ENCODE measurements at regions not wholly inside any gene's neighbourhood (a gene's known extent, or its start where the extent isn't known, plus 50 kb on each side); places are given as distances from the start of the nearest gene placed in this dataset.
A peak's percentile ranks its signal among the peaks of the same experiment; 100 is the strongest.
"Not testable (repeated sequence)": the region's sequence is repeated elsewhere in the genome, so short reads cannot be mapped to it uniquely, and the experiment has no call there.

- WGBS, 2 donors: 92 to 96% methylated on average over 8 of the region's 8 CpGs
- DNase-seq (ENCODE audit: low spot score in 2 of 2): no peak
- TF ChIP-seq, protein P1, sequence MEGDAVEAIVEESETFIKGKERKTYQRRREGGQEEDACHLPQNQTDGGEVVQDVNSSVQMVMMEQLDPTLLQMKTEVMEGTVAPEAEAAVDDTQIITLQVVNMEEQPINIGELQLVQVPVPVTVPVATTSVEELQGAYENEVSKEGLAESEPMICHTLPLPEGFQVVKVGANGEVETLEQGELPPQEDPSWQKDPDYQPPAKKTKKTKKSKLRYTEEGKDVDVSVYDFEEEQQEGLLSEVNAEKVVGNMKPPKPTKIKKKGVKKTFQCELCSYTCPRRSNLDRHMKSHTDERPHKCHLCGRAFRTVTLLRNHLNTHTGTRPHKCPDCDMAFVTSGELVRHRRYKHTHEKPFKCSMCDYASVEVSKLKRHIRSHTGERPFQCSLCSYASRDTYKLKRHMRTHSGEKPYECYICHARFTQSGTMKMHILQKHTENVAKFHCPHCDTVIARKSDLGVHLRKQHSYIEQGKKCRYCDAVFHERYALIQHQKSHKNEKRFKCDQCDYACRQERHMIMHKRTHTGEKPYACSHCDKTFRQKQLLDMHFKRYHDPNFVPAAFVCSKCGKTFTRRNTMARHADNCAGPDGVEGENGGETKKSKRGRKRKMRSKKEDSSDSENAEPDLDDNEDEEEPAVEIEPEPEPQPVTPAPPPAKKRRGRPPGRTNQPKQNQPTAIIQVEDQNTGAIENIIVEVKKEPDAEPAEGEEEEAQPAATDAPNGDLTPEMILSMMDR (IDR thresholded peaks at IDR 0.05): no peak
- TF ChIP-seq POLR2A (IDR thresholded peaks at IDR 0.05): no peak
- intact Hi-C loops (cut with DNase I; ENCODE audit: low total_unique reads): no loop called here
- no peak overlapping the region for H3K4me3 ChIP-seq (ENCODE audit: low read depth, poor library complexity, severe bottlenecking)
Measured at GRCh38 chr7:4603843-4604231, 78.3 kb upstream of the FOXK1 start.

GRCh38 chr7:4604456-4604940, 77.6 kb upstream of the FOXK1 start:
- H3K4me3 ChIP-seq (ENCODE audit: low read depth, poor library complexity, severe bottlenecking): no peak overlapping the region
- intact Hi-C loops (cut with DNase I; ENCODE audit: low total_unique reads): no loop called here
- TF ChIP-seq, protein P1 (IDR thresholded peaks at IDR 0.05): no peak
- TF ChIP-seq POLR2A (IDR thresholded peaks at IDR 0.05): no peak
- whole genome bisulfite sequencing, 2 donors: 86 to 87% methylated on average over 14 to 16 of the region's 16 CpGs
- no peak for DNase-seq (ENCODE audit: low spot score in 2 of 2)

DNA sequence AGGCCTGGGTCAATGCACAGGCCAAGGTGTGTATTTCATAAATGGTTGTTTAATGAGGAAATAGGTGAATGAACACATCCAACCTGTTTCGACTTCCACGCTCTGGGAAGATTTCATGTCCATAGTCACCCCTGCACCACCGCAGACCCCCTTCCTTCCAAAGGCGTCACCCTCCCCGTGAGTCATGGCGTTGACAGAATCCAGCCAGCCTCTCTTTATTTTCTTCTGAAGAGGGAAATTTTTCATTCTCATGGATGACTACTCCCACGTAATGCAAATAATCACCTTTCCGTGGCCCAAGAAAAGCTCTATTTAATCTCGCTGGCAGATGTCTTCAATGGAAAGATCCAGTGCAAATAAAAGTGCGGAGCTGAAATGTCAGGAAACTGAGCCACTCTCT, 75.3 kb upstream of the FOXK1 start:
- no peak for TF ChIP-seq POLR2A (IDR thresholded peaks at IDR 0.05)
- TF ChIP-seq, protein P1 (IDR thresholded peaks at IDR 0.05): no peak
- no peak for DNase-seq (ENCODE audit: low spot score in 2 of 2)
- no peak overlapping the region for H3K4me3 ChIP-seq (ENCODE audit: low read depth, poor library complexity, severe bottlenecking)
- intact Hi-C loops (cut with DNase I; ENCODE audit: low total_unique reads): no loop called here
- 86 to 87% methylated on average over 10 of the region's 10 CpGs for WGBS, 2 donors

GRCh38 chr7:4607311-4607729, 74.8 kb upstream of the FOXK1 start:
- intact Hi-C loops (cut with DNase I; ENCODE audit: low total_unique reads): no loop called here
- DNase-seq (ENCODE audit: low spot score in 2 of 2): no peak
- no peak overlapping the region for H3K4me3 ChIP-seq (ENCODE audit: low read depth, poor library complexity, severe bottlenecking)
- TF ChIP-seq, protein P1 (IDR thresholded peaks at IDR 0.05): no peak
- no peak for TF ChIP-seq POLR2A (IDR thresholded peaks at IDR 0.05)
- WGBS, 2 donors: 60 to 70% methylated on average over 13 to 14 of the region's 14 CpGs

- DNase-seq (ENCODE audit: low spot score in 2 of 2); H3K4me3 ChIP-seq (ENCODE audit: low read depth, poor library complexity, severe bottlenecking); intact Hi-C loops (cut with DNase I; ENCODE audit: low total_unique reads): not testable (repeated sequence)
- WGBS, 2 donors: 91 to 93% methylated on average over 7 of the region's 7 CpGs
Measured at GRCh38 chr7:4609576-4609975, 72.5 kb upstream of the FOXK1 start.

DNA sequence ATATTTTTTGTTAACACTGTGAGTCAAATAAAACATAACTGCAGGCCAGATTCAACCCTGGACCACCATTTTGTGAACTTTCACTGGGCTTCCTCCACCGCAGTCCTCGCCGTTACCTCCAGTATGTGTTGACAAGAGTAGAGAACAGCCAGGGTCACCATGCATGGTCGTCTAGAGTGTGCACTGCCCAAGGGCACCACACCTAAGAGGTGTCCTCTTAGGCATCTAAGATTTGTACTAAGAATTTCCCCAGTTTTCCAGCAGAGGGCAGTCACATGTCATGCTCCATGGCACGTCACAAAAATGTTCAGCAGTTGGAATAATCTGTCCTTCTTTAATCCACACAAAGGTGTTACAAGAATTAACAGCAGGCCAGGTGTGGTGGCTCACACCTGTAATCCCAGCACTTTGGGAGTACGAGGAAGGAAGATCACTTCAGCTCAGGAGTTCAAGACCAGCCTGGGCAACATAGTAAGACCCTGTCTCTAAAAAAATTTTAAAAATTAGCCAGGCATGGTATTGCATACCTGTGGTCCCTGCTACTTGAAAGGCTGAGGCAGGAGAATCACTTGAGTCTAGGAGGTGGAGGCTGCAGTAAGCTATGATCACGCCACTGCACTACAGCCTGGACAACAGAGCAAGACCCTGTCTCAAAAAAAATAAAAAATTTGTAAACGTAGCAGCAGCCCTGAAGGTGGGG, 71.2 kb upstream of the FOXK1 start:
- 46 to 50% methylated on average over 8 of the region's 8 CpGs for WGBS, 2 donors
- peak in 1 of 2 donors; percentile 66 for DNase-seq (ENCODE audit: low spot score in 2 of 2)
- H3K4me3 ChIP-seq (ENCODE audit: low read depth, poor library complexity, severe bottlenecking): no peak overlapping the region
- TF ChIP-seq, protein P1 (IDR thresholded peaks at IDR 0.05): peak in 1 of 3 donors; percentile 73
- no peak for TF ChIP-seq POLR2A (IDR thresholded peaks at IDR 0.05)
- intact Hi-C loops (cut with DNase I; ENCODE audit: low total_unique reads): loop anchor here (2.0 kb wide), 1 partner anchor 38 kb away; no protein-coding TSS in a partner anchor

Data from lower leg skin (tissue), 4 donors.